HAP-1 (cell line): ENCODE measurements at regions not wholly inside any gene's neighbourhood (a gene's known extent, or its start where the extent isn't known, plus 50 kb on each side); places are given as distances from the start of the nearest gene placed in this dataset.
"Not testable (repeated sequence)": the region's sequence is repeated elsewhere in the genome, so short reads cannot be mapped to it uniquely, and the experiment has no call there.

Experiments used
- DNase-seq, 2 experiments: peaks; one replicate each; pipeline ENCODE4 v3.0.0-alpha.2; 2016 to 2020; ENCODE audit warnings: low spot score in 2 of 2
- H3K27me3 ChIP-seq: fragments of 250-450 bp; sonication (Bioruptor Pico); 2 replicates; pipeline ENCODE4 v1.5.1; 2020; ENCODE audit warnings: low read depth, mild to moderate bottlenecking, moderate library complexity
- H3K36me3 ChIP-seq: fragments of 250-450 bp; sonication (Bioruptor Pico); replicated peaks from 2 replicates; pipeline ENCODE4 v1.5.1; 2020; ENCODE audit warnings: mild to moderate bottlenecking
- H3K4me1 ChIP-seq: fragments of 250-450 bp; sonication (Bioruptor Pico); 2 replicates; pipeline ENCODE4 v1.5.1; 2020; ENCODE audit warnings: mild to moderate bottlenecking
- H3K4me3 ChIP-seq: fragments of 250-450 bp; sonication (Bioruptor Pico); 2 replicates; pipeline ENCODE4 v1.5.1; 2020; ENCODE audit warnings: mild to moderate bottlenecking, moderate library complexity
- H3K9me3 ChIP-seq: fragments of 250-450 bp; sonication (Bioruptor Pico); 2 replicates; pipeline ENCODE4 v1.5.1; 2020; ENCODE audit warnings: mild to moderate bottlenecking, moderate library complexity
- in situ Hi-C: fragments of 300-500 bp; cut with MboI; formaldehyde crosslinking; loops from 3 replicates; pipeline ENCODE4 v1.14.3; 2020; ENCODE audit warnings: low sequenced_read_pairs, inconsistent platforms, mixed read lengths

GRCh38 chr13:103656311-103656710, 590.1 kb upstream of the SLC10A2 start:
- Histone ChIP-seq H3K27me3 (no peaks in the 10 kb centered on the region), H3K4me3 (no peak overlapping the region), H3K36me3 (no peaks in the 10 kb centered on the region), H3K9me3 (no peaks in the 10 kb centered on the region), H3K4me1 (no peaks in the 10 kb centered on the region)
- DNase-seq: no peak
- in situ Hi-C loops: no loop called here

GRCh38 chr13:103640606-103641005, 574.4 kb upstream of the SLC10A2 start:
- H3K4me3 ChIP-seq: no peak overlapping the region
- H3K27me3 ChIP-seq: no peaks in the 10 kb centered on the region
- H3K36me3 ChIP-seq: no peaks in the 10 kb centered on the region
- H3K9me3 ChIP-seq: no peaks in the 10 kb centered on the region
- DNase-seq: no peak
- in situ Hi-C loops: no loop called here
- no peaks in the 10 kb centered on the region for H3K4me1 ChIP-seq

GRCh38 chr13:103639326-103639725, 573.1 kb upstream of the SLC10A2 start:
- no peaks in the 10 kb centered on the region for H3K36me3 ChIP-seq
- H3K4me3 ChIP-seq: no peak overlapping the region
- no peaks in the 10 kb centered on the region for H3K4me1 ChIP-seq
- in situ Hi-C loops: no loop called here
- no peak for DNase-seq
- H3K9me3 ChIP-seq: no peaks in the 10 kb centered on the region
- H3K27me3 ChIP-seq: no peaks in the 10 kb centered on the region

- H3K36me3 ChIP-seq: no peaks in the 10 kb centered on the region
- no peak for DNase-seq
- in situ Hi-C loops: no loop called here
- no peaks in the 10 kb centered on the region for H3K9me3 ChIP-seq
- H3K4me3 ChIP-seq: no peak overlapping the region
- H3K27me3 ChIP-seq: no peaks in the 10 kb centered on the region
- H3K4me1 ChIP-seq: no peaks in the 10 kb centered on the region
Observed at GRCh38 chr13:103638706-103639105, 572.5 kb upstream of the SLC10A2 start.

- Histone ChIP-seq H3K27me3 (no peaks in the 10 kb centered on the region), H3K4me1 (no peaks in the 10 kb centered on the region), H3K4me3 (no peak overlapping the region), H3K36me3 (no peaks in the 10 kb centered on the region), H3K9me3 (no peaks in the 10 kb centered on the region)
- in situ Hi-C loops: no loop called here
- no peak for DNase-seq
Observed at GRCh38 chr13:103634066-103634465, 567.8 kb upstream of the SLC10A2 start.

GRCh38 chr13:103625194-103625593, 559.0 kb upstream of the SLC10A2 start:
- no peak for DNase-seq
- Histone ChIP-seq H3K36me3 (no peaks in the 10 kb centered on the region), H3K27me3 (no peaks in the 10 kb centered on the region), H3K9me3 (no peaks in the 10 kb centered on the region), H3K4me3 (no peak overlapping the region), H3K4me1 (no peaks in the 10 kb centered on the region)
- in situ Hi-C loops: no loop called here

- Histone ChIP-seq H3K9me3 (no peaks in the 10 kb centered on the region), H3K4me1 (no peaks in the 10 kb centered on the region), H3K4me3 (no peak overlapping the region), H3K27me3 (no peaks in the 10 kb centered on the region), H3K36me3 (no peaks in the 10 kb centered on the region)
- DNase-seq: no peak
- in situ Hi-C loops: no loop called here
Observed at GRCh38 chr13:103618151-103618550, 551.9 kb upstream of the SLC10A2 start.

- in situ Hi-C loops: no loop called here
- Histone ChIP-seq H3K36me3 (no peaks in the 10 kb centered on the region), H3K9me3 (no peaks in the 10 kb centered on the region), H3K4me3 (no peak overlapping the region), H3K4me1 (no peaks in the 10 kb centered on the region), H3K27me3 (no peaks in the 10 kb centered on the region)
- DNase-seq: no peak
Observed at GRCh38 chr13:103615771-103616170, 549.6 kb upstream of the SLC10A2 start.

GRCh38 chr13:103614761-103615160, 548.5 kb upstream of the SLC10A2 start:
- H3K4me3 ChIP-seq: no peak overlapping the region
- H3K4me1 ChIP-seq: no peaks in the 10 kb centered on the region
- H3K36me3 ChIP-seq: no peaks in the 10 kb centered on the region
- H3K27me3 ChIP-seq: no peaks in the 10 kb centered on the region
- no peak for DNase-seq
- H3K9me3 ChIP-seq: no peaks in the 10 kb centered on the region
- in situ Hi-C loops: no loop called here

GRCh38 chr13:103607995-103608394, 541.8 kb upstream of the SLC10A2 start:
- DNase-seq: no peak
- Histone ChIP-seq H3K36me3 (no peaks in the 10 kb centered on the region), H3K4me3 (no peak overlapping the region), H3K4me1 (no peaks in the 10 kb centered on the region), H3K9me3 (no peaks in the 10 kb centered on the region), H3K27me3 (no peaks in the 10 kb centered on the region)
- in situ Hi-C loops: no loop called here

GRCh38 chr13:103605546-103606326, 539.5 kb upstream of the SLC10A2 start:
- in situ Hi-C loops: no loop called here
- H3K4me1 ChIP-seq: no peaks in the 10 kb centered on the region
- H3K27me3 ChIP-seq: no peaks in the 10 kb centered on the region
- no peaks in the 10 kb centered on the region for H3K36me3 ChIP-seq
- DNase-seq: no peak
- no peak overlapping the region for H3K4me3 ChIP-seq
- no peaks in the 10 kb centered on the region for H3K9me3 ChIP-seq

- H3K4me3 ChIP-seq, DNase-seq, H3K27me3 ChIP-seq, in situ Hi-C loops, H3K4me1 ChIP-seq, H3K9me3 ChIP-seq, H3K36me3 ChIP-seq: not testable (repeated sequence)
Observed at GRCh38 chr13:103599870-103600269, 533.7 kb upstream of the SLC10A2 start.

- in situ Hi-C loops: no loop called here
- no peaks in the 10 kb centered on the region for H3K4me1 ChIP-seq
- DNase-seq: no peak
- no peaks in the 10 kb centered on the region for H3K27me3 ChIP-seq
- no peak overlapping the region for H3K4me3 ChIP-seq
- no peaks in the 10 kb centered on the region for H3K9me3 ChIP-seq
- no peaks in the 10 kb centered on the region for H3K36me3 ChIP-seq
Observed at GRCh38 chr13:103598671-103599070, 532.5 kb upstream of the SLC10A2 start.

- no peaks in the 10 kb centered on the region for H3K4me1 ChIP-seq
- no peak for DNase-seq
- H3K36me3 ChIP-seq: no peaks in the 10 kb centered on the region
- no peak overlapping the region for H3K4me3 ChIP-seq
- in situ Hi-C loops: no loop called here
- no peaks in the 10 kb centered on the region for H3K27me3 ChIP-seq
- H3K9me3 ChIP-seq: no peaks in the 10 kb centered on the region
Observed at GRCh38 chr13:103573446-103573845, 507.2 kb upstream of the SLC10A2 start.

- in situ Hi-C loops: no loop called here
- H3K27me3 ChIP-seq: no peaks in the 10 kb centered on the region
- no peak overlapping the region for H3K4me3 ChIP-seq
Observed at GRCh38 chr13:103568314-103568713, 502.1 kb upstream of the SLC10A2 start.

More at GRCh38 chr13:103568314-103568713, 502.1 kb upstream of the SLC10A2 start:
- Histone ChIP-seq H3K4me1 (no peaks in the 10 kb centered on the region), H3K36me3 (no peaks in the 10 kb centered on the region), H3K9me3 (no peaks in the 10 kb centered on the region)
- DNase-seq: no peak
